PFSK-1 (cell line): ENCODE measurements at regions not wholly inside any gene's neighbourhood (a gene's known extent, or its start where the extent isn't known, plus 50 kb on each side); places are given as distances from the start of the nearest gene placed in this dataset.

Experiments used
- POLR2AphosphoS5 ChIP-seq: IDR thresholded peaks from 2 replicates; pipeline ENCODE4 v1.6.1; 2012; ENCODE audit warnings: low read depth, mild to moderate bottlenecking, control low read depth, low read length, moderate library complexity
- REST ChIP-seq, 2 experiments: IDR thresholded peaks; 2 replicates each; pipeline versions ENCODE4 v1.6.1 to v1.8.0; 2011 to 2012; ENCODE audit warnings: low read depth in 2 of 2, low read length in 2 of 2, control low read depth in 1 of 2, inconsistent platforms in 1 of 2, mild to moderate bottlenecking in 1 of 2, moderate library complexity in 1 of 2; ENCODE audit not compliant: insufficient read depth in 1 of 2
- SIN3A ChIP-seq: IDR thresholded peaks from 2 replicates; pipeline ENCODE4 v1.6.1; 2012; ENCODE audit warnings: mild to moderate bottlenecking, low read length, moderate library complexity, borderline replicate concordance; ENCODE audit not compliant: insufficient read depth

- no peak for TF ChIP-seq POLR2AphosphoS5
- no peak for TF ChIP-seq SIN3A
- TF ChIP-seq REST (IDR thresholded peaks at IDR 0.05; ENCODE audit: insufficient read depth in 1 of 2, low read depth in 2 of 2, low read length in 2 of 2), result no peak
These were observed 866.4 kb downstream of the PLOD2 start for GRCh38 chr3:145294572-145294971.
